Frontal cortex (tissue), 3 donors: ENCODE measurements at regions not wholly inside any gene's neighbourhood (a gene's known extent, or its start where the extent isn't known, plus 50 kb on each side); places are given as distances from the start of the nearest gene placed in this dataset.
A peak's percentile ranks its signal among the peaks of the same experiment; 100 is the strongest.

Experiments used
- DNase-seq, 2 donors: peaks; one replicate each; pipeline ENCODE4 v3.0.0; 2012; ENCODE audit warnings: low spot score in 2 of 2
- FAIRE-seq: peaks from 2 replicates; lab custom pipeline; 2012; peaks lifted over from hg19 to GRCh38; lab: Jason Lieb, UNC
- donor health status: control.
- donor health status: control.
- donor health status: control.

DNA sequence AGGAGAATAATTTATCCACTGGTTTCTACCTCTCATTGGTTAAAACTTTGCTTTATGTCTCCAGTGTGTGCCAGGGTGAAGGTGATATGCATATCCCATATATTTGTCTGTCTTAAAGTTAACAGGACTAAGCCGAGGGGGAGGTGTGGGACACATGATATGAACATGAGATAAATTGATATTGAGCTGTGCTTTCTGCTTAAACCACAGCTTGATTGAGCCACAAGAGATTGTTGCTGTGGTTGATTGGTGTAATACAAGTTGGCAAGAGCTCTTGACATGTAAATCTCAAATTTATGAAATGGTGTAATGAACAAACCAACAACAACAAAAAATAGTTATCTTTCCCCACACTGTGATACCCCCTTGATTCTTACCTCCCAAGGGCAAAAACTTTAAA is 1295.5 kb upstream of the NCAM2 start:
- DNase-seq (no peak), FAIRE-seq (no peak)

GRCh38 chr21:19704832-19705231 is 1293.4 kb upstream of the NCAM2 start:
- DNase-seq (no peak), FAIRE-seq (no peak)

DNA sequence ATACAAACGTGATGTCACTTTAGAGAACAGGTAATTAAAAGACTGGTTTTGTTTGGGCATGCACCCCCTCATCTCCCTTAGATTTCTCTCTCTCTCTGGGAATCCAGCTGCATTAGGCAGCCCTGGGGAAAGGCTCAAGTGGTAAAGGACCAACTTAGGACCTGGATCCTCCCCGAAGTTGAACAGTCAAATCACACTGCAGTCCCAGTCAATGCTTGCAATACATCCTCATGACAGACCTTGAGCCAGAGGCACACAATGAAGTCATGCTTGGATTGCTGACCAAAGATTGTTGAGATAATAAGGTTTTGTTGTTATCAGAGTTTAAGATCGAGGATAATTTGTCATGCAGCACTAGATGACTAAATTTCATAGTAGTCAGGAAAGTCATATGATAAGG is 1285.8 kb upstream of the NCAM2 start:
- DNase-seq (no peak), FAIRE-seq (no peak)

DNA sequence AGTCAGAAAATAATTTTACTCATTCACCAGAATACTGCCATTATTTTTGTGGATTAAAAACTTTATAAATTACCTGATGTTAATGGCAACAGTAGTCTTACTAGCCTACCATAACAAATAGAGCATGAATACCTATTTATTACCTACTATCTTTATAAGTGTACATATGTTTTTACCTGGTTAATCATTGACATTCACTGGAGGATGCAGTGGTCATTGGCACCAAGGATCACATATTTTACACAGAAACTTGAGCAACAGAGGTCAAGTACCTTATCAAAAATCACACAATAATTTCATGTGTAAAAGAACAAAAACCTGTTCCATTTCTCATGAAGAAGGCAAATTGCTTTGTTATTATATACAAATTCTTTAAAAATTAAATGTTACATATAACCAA is 1284.9 kb upstream of the NCAM2 start:
- DNase-seq (no peak), FAIRE-seq (no peak)

DNA sequence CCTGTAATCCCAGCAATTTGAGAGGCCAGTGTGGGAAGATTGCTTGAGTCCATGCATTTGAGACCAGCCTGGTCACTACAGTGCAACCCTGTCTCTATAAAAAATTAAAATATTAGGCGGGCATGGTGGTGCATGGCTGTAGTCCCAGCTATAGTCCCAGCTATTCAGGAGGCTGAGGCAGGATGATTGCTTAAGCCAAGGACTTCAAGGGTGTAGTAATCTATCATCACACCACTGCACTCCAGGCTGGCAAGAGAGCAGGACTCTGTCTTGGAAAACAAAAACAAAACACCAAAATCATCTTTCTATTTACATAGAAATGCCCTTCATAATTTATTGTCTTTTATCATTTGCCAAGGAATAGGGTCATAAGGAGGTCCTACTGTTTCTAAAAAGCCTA is 1274.1 kb upstream of the NCAM2 start:
- DNase-seq = no peak
- no peak for FAIRE-seq

DNA sequence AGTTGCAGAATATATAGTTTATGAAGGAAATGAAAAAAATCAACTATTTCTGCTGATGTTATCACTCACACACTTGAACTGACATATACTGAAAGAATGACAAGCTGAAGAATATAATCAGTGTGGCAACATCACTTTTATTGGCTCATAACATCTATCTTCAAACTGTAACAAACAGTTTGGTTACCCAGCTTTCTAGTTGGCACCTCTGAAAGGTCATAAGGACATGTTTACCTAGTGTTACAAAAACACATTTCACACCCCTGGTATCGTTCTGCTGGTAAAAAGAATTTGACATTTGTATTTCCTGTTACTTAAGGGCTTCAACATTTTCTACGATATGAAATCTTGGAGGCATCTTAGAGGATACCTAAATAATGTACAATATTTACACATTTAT is 1267.0 kb upstream of the NCAM2 start:
- DNase-seq (no peak), FAIRE-seq (no peak)

DNA sequence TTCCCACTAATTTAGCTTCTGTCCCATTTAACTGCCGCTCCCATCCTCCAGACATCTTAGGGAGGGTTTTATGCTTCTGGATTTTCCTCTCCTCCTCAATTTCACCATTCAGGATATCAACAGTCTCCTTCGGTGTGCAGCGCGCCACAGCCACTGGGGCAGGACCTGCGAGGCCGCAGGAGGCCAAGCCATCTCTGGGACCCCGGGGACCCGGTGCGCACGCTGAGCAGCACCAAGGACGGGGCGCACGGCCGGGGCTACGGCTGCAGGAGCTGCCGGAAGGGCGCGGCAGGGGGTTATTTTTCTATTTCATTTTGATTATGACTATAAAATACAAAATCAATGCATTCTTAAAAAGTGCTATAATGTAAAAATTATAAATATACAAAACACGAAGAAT is 1238.4 kb upstream of the NCAM2 start:
- DNase-seq (no peak), FAIRE-seq (no peak)

DNA sequence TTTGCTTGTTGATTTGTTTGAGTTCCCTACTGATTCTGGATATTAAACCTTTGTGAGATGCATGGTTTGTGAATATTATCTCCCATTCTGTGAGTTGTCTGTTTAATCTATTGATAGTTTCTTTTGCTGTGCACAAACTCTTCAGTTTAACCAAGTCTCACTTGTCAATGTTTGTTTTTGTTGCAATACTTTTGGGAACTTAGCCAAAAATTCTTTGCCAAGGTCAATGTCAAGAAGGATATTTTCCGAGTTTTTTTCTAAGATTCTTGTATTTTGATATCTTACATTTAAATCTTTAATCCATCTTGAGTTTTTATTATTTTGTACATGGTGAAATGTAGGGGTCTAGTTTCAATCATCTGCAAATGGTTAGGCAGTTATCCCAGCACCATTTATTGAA is 1230.7 kb upstream of the NCAM2 start:
- no peak for DNase-seq
- no peak for FAIRE-seq

DNA sequence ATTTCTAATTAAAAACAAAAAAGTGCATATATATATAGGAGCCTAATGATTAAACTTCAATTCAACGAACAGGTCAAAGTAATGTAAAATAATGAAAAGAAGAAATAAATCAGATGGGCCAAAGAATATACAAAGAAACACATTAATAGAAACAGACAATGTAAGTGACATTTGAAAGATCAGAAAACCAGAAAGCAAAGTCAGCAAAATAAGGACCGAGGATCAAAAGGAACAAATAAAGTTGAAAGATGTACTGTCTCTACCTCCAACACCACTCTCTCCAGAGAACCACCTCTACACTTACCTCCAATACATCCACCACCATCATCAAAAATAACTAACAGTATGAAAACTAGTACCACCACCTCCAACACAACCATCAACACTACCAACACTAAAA is 1226.3 kb upstream of the NCAM2 start:
- FAIRE-seq (no peak), DNase-seq (no peak)

GRCh38 chr21:19776076-19776475 is 1222.1 kb upstream of the NCAM2 start:
- DNase-seq (no peak), FAIRE-seq (no peak)

DNA sequence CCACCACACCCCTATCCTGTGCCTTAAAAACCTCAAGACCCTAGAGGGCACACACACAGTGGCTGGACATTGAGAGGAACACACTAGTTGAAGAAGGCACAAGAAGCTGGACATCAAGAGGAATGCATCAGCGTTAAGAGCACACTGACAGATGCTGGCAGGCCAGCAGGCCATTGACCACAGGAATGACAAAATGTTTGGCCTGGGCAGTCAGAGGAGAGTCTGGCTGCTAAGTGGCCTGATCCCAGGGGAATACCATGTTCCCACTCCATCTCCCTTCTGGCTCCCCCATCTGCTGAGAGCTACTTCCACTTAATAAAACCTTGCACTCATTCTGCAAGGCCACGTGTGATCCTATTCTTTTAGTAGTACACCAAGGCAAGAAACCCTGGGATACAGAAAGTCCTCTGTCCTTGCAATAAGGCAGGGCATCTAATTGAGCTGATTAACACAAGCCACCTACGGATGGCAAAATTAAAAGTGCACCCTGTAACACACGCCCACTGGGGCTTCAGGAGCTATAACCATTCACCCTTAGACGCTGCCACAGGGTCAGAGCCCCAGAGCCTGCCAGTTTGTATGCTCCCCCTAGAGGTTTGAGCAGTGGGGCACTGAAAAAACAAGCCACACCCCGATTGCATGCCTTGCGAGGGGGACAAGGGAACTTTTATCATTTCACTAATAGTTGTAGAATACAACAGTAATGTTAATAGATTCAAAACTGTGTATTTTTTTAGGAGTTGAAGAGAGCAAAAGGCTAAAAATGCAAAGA is 1216.1 kb upstream of the NCAM2 start:
- no peak for DNase-seq
- no peak for FAIRE-seq

- DNase-seq (no peak), FAIRE-seq (no peak)
Observed at GRCh38 chr21:19785941-19786340, 1212.3 kb upstream of the NCAM2 start.

DNA sequence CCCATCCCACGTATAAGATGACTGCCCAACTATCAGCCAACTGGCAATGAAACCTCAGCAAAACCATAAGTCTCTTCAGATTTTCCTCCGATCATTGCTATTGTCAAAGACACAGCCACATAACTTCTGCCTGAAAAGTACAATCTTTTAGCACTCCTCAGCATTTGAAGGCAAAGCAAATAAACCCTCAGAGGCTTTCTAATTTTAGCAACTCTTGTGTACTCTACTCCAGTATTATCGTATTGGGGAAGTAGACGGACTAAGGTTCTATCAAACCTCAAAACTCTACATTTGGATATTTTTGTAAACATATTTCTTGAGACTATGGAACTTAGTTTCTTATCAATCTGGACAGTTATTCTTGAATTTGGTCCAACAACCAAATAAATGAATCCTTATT is 1206.2 kb upstream of the NCAM2 start:
- DNase-seq (no peak), FAIRE-seq (no peak)

GRCh38 chr21:19807201-19807600 is 1191.0 kb upstream of the NCAM2 start:
- DNase-seq (no peak), FAIRE-seq (no peak)

DNA sequence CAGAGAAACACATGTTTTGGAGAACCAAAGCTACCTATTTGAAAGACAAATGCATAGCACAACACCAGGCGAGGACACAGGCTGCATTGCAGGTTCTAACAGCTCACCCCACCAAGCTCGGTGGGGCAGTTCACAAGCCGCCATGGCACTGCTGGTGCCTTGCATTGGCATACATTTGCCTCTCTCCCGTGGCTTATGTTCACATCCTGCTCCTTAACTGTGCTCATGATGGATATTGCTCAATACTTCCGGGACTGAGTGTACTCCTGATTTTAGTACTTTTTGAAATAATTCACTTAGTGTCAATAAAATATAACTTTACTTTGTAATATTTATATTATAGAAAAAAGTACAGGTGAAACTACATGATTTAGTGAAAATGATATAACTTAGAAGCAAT is 1187.4 kb upstream of the NCAM2 start:
- FAIRE-seq (no peak), DNase-seq (no peak)

DNA sequence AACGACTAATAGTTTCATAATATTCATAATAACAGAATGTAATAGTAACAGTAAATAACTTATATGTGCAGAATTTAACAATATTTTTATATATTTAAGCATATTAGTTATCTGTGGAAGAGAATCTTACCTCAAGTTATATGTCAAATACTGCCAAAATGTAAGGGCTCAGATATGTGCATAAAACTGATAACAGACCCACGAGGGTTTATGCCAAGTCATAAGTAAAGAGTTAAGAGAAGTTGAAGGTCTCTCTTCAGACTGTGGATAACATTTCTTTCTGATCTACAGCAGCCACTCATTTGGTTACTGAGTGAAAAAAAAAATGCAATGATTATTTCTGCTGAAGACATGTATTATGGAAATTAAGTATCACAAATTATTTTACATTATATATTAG is 1167.8 kb upstream of the NCAM2 start:
- no peak for DNase-seq
- no peak for FAIRE-seq

GRCh38 chr21:19832551-19832950 is 1165.7 kb upstream of the NCAM2 start:
- peak; percentile 78 for FAIRE-seq
- no peak for DNase-seq

GRCh38 chr21:19833082-19833481 is 1165.1 kb upstream of the NCAM2 start:
- DNase-seq = no peak
- no peak for FAIRE-seq

DNA sequence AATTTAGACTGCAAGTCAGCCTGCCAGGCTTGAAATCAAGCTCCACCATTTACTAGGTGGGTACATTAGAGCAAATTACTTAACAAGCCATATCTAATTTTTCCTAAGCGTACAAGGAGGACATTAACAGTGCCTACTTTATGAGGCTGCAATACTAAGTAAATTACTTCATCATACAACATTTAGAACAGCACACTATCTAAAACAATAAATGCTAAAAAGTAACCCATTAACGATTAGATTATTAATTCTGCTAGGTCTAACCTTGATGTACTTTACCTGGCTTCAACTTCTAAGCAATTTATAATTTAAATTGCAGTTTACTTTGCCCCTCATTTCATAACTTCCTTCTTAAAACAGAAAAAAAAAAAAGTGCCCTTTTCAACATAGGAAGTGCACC is 1155.6 kb upstream of the NCAM2 start:
- FAIRE-seq = no peak
- DNase-seq = no peak

- DNase-seq (no peak), FAIRE-seq (no peak)
Observed at GRCh38 chr21:19844334-19844733, 1153.9 kb upstream of the NCAM2 start.

- no peak for FAIRE-seq
- DNase-seq = no peak
Observed at GRCh38 chr21:19850157-19850556, 1148.1 kb upstream of the NCAM2 start.

- DNase-seq = no peak
- no peak for FAIRE-seq
Observed at GRCh38 chr21:19853061-19853460, 1145.1 kb upstream of the NCAM2 start.
